ENCODE measurements at regions not wholly inside any gene's neighbourhood (a gene's known extent, or its start where the extent isn't known, plus 50 kb on each side); places are given as distances from the start of the nearest gene placed in this dataset.

DNA sequence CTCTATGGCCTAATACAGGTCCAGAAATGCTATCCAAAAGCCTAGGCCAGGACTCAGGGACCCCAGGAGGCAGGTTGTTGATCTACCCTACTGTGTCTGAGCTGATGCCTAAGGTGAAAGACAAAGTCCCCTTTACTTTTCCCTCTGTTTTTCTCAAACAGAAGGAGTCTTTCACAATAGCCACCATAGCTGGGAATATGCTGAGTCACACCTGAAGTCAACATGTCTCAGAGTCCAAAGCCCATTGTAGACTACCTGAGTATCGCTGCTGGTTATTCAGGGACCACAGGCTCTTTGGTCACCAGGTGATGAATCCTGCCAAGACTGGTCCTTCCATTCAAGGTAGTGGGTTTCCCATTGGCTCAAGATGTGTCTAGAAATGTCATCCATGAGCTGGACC lies 562.2 kb downstream of the ACTRT1 start:
- H2BK20ac ChIP-seq (ENCODE audit: low read length), result no peak overlapping the region
- H3K56ac ChIP-seq (replicated peaks; ENCODE audit: insufficient read length, low read depth, low read length), result no peak overlapping the region
- no peaks in the 10 kb centered on the region for H3K23me2 ChIP-seq (ENCODE audit: low read depth, low read length)
- H4K8ac ChIP-seq (ENCODE audit: extremely low read depth, insufficient read depth, low read length), result no peak overlapping the region
- ChIA-PET POLR2A (ENCODE audit: partially characterized antibody) (no interaction called here), CTCF (ENCODE audit: partially characterized antibody) (no interaction called here)
- no peak overlapping the region for H3K23ac ChIP-seq (ENCODE audit: insufficient read length)
- FAIRE-seq (no peak), DNase-seq (ENCODE audit: low read depth in 1 of 2, low spot score in 2 of 2) (no peak)
- no peaks in the 10 kb centered on the region for H4K20me1 ChIP-seq (replicated peaks in 1 of 2; ENCODE audit: control insufficient read depth in 1 of 2, insufficient read depth in 2 of 2, low read length in 2 of 2)
- H3K4me2 ChIP-seq (ENCODE audit: insufficient read depth in 1 of 2, low read depth in 2 of 2, low read length in 2 of 2), result no peak overlapping the region
- no peak overlapping the region for H3K4ac ChIP-seq (replicated peaks; ENCODE audit: insufficient read length, low read depth, low read length)
- no peak overlapping the region for H2AK5ac ChIP-seq (ENCODE audit: low read depth, low read length)
- no peak overlapping the region for H3K4me3 ChIP-seq (ENCODE audit: extremely low read depth in 1 of 4, insufficient read depth in 2 of 4, low read depth in 3 of 4, low read length in 4 of 4)
- H3K79me1 ChIP-seq (ENCODE audit: low read depth, low read length), result no peaks in the 10 kb centered on the region
- no peak overlapping the region for H4K91ac ChIP-seq (replicated peaks; ENCODE audit: insufficient read length, low read length)
- no peak overlapping the region for H3K27ac ChIP-seq (ENCODE audit: low read depth, low read length)
- H3K9ac ChIP-seq (replicated peaks in 1 of 4; ENCODE audit: extremely low read depth in 1 of 4, low read depth in 3 of 4, low read length in 3 of 4), result no peak overlapping the region
- H3K18ac ChIP-seq (ENCODE audit: extremely low read depth, low read length), result no peak overlapping the region
- H3K9me3 ChIP-seq (ENCODE audit: insufficient read depth in 2 of 2, low read depth in 1 of 2, low read length in 1 of 2), result peaks cover 0 to 4% of the 10 kb centered on the region in 2 experiments; a peak in 1 of 4 replicates
- H2BK12ac ChIP-seq (ENCODE audit: low read depth, low read length), result no peak overlapping the region
- no peak overlapping the region for H2BK120ac ChIP-seq (replicated peaks; ENCODE audit: low read depth, low read length)
- no peak overlapping the region for H3K14ac ChIP-seq (ENCODE audit: insufficient read length)
- no peak overlapping the region for H2AFZ ChIP-seq (ENCODE audit: low read length)
- 100% methylated on average over 1 of the region's 1 CpG; no CpG with 5 or more reads in 1 of the 2 experiments for WGBS, 2 experiments (ENCODE audit: extremely low coverage in 1 of 2, insufficient coverage in 1 of 2, insufficient read length in 1 of 2, insufficient replicate concordance in 2 of 2, low coverage in 1 of 2, low lambda C conversion rate in 2 of 2, missing lambda C conversion rate in 1 of 2)
- H3K4me1 ChIP-seq (replicated peaks in 1 of 4; ENCODE audit: control insufficient read depth in 3 of 4, insufficient read depth in 4 of 4, low read length in 3 of 4), result no peaks in the 10 kb centered on the region
- H3K27me3 ChIP-seq (replicated peaks in 1 of 4; ENCODE audit: control insufficient read depth in 3 of 4, extremely low read depth in 1 of 4, insufficient read depth in 3 of 4, low read length in 3 of 4), result no peaks in the 10 kb centered on the region
- H4K5ac ChIP-seq (ENCODE audit: insufficient read length, low read depth, low read length), result no peak overlapping the region
- H3K79me2 ChIP-seq (ENCODE audit: control insufficient read depth in 1 of 2, insufficient read depth in 2 of 2, low read length in 2 of 2), result no peaks in the 10 kb centered on the region
- H2BK15ac ChIP-seq (ENCODE audit: low read length), result no peak overlapping the region
- no peak overlapping the region for H2BK5ac ChIP-seq (ENCODE audit: low read depth, low read length)
- H3K36me3 ChIP-seq (ENCODE audit: control insufficient read depth in 2 of 4, insufficient read depth in 4 of 4, low read length in 3 of 4), result no peaks in the 10 kb centered on the region
- TF ChIP-seq HDAC6 (IDR thresholded peaks at IDR 0.05; ENCODE audit: low read depth, low read length), result no peak
- TF ChIP-seq GABPA (IDR thresholded peaks at IDR 0.05; ENCODE audit: borderline replicate concordance, insufficient read depth, low read length), result no peak
- no peak for TF ChIP-seq POU5F1 (IDR thresholded peaks at IDR 0.05; ENCODE audit: low read depth, low read length)
- TF ChIP-seq CHD1 (IDR thresholded peaks at IDR 0.05; ENCODE audit: low read depth, low read length), result no peak
- TF ChIP-seq EZH2 (IDR thresholded peaks at IDR 0.05; ENCODE audit: low read depth, low read length, severe bottlenecking), result no peak
- TF ChIP-seq CREB1 (IDR thresholded peaks at IDR 0.05), result no peak
- TF ChIP-seq SAP30 (IDR thresholded peaks at IDR 0.05; ENCODE audit: insufficient read depth, insufficient replicate concordance, low read length), result no peak
- no peak for TF ChIP-seq BRCA1 (IDR thresholded peaks at IDR 0.05; ENCODE audit: low read depth, low read length)
- TF ChIP-seq, protein P1, sequence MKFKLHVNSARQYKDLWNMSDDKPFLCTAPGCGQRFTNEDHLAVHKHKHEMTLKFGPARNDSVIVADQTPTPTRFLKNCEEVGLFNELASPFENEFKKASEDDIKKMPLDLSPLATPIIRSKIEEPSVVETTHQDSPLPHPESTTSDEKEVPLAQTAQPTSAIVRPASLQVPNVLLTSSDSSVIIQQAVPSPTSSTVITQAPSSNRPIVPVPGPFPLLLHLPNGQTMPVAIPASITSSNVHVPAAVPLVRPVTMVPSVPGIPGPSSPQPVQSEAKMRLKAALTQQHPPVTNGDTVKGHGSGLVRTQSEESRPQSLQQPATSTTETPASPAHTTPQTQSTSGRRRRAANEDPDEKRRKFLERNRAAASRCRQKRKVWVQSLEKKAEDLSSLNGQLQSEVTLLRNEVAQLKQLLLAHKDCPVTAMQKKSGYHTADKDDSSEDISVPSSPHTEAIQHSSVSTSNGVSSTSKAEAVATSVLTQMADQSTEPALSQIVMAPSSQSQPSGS (IDR thresholded peaks at IDR 0.05; ENCODE audit: low read length), result no peak
- TF ChIP-seq CTBP2 (IDR thresholded peaks at IDR 0.05; ENCODE audit: borderline replicate concordance, insufficient read depth, insufficient read length, low read length), result no peak
